UCSD-AML1 (cell line): ENCODE measurements at regions not wholly inside any gene's neighbourhood (a gene's known extent, or its start where the extent isn't known, plus 50 kb on each side); places are given as distances from the start of the nearest gene placed in this dataset.
"Not testable (repeated sequence)": the region's sequence is repeated elsewhere in the genome, so short reads cannot be mapped to it uniquely, and the experiment has no call there.

ENCODE experiments used
- DNase-seq: peaks from one replicate; lab custom pipeline; 2025; ENCODE audit not compliant: unreplicated experiment; lab: John Stamatoyannopoulos, UW

GRCh38 chr7:41437257-41438196 is 265.4 kb downstream of the INHBA start:
- DNase-seq: no peak

GRCh38 chr7:41436139-41436538 is 266.8 kb downstream of the INHBA start:
- no peak for DNase-seq

GRCh38 chr7:41435020-41435419 is 267.9 kb downstream of the INHBA start:
- DNase-seq: not testable (repeated sequence)

- DNase-seq: no peak
Measured at GRCh38 chr7:41431671-41432070, 271.2 kb downstream of the INHBA start.

GRCh38 chr7:41428381-41428780 is 274.5 kb downstream of the INHBA start:
- DNase-seq: no peak

- no peak for DNase-seq
Measured at GRCh38 chr7:41425926-41426325, 277.0 kb downstream of the INHBA start.

GRCh38 chr7:41421056-41421455 is 281.8 kb downstream of the INHBA start:
- DNase-seq: no peak

GRCh38 chr7:41420421-41420820 is 282.5 kb downstream of the INHBA start:
- DNase-seq: no peak

GRCh38 chr7:41418337-41418736 is 284.6 kb downstream of the INHBA start:
- DNase-seq: no peak

GRCh38 chr7:41416208-41416595 is 286.7 kb downstream of the INHBA start:
- DNase-seq: no peak

- DNase-seq: no peak
Measured at GRCh38 chr7:41415471-41416207, 287.3 kb downstream of the INHBA start.

- no peak for DNase-seq
Measured at GRCh38 chr7:41415051-41415450, 287.8 kb downstream of the INHBA start.

- no peak for DNase-seq
Measured at GRCh38 chr7:41404375-41405074, 298.4 kb downstream of the INHBA start.

GRCh38 chr7:41403291-41403690 is 299.6 kb downstream of the INHBA start:
- DNase-seq: no peak

GRCh38 chr7:41401833-41402232 is 301.1 kb downstream of the INHBA start:
- DNase-seq: no peak

GRCh38 chr7:41399171-41399570 is 303.7 kb downstream of the INHBA start:
- DNase-seq: no peak

GRCh38 chr7:41391818-41392217 is 311.1 kb downstream of the INHBA start:
- no peak for DNase-seq

GRCh38 chr7:41388933-41389332 is 314.0 kb downstream of the INHBA start:
- DNase-seq: not testable (repeated sequence)

- no peak for DNase-seq
Measured at GRCh38 chr7:41385996-41386395, 316.9 kb downstream of the INHBA start.

GRCh38 chr7:41384418-41384817 is 318.5 kb downstream of the INHBA start:
- DNase-seq: no peak

GRCh38 chr7:41383596-41383995 is 319.3 kb downstream of the INHBA start:
- no peak for DNase-seq

- no peak for DNase-seq
Measured at GRCh38 chr7:41378156-41378555, 324.7 kb downstream of the INHBA start.
